ENCODE measurements at regions not wholly inside any gene's neighbourhood (a gene's known extent, or its start where the extent isn't known, plus 50 kb on each side); places are given as distances from the start of the nearest gene placed in this dataset.

- no peaks in the 10 kb centered on the region for H3K36me3 ChIP-seq (ENCODE audit: control insufficient read depth in 2 of 2, extremely low read depth in 1 of 2, insufficient read depth in 2 of 2, low read length in 2 of 2)
- dilution Hi-C loops (cut with MboI; ENCODE audit: extremely low pct_ligation_motif_present, low sequenced_read_pairs) (no loop called here), intact Hi-C loops (cut with micrococcal nuclease) (no loop called here)
- no peak for TF ChIP-seq EZH2 (IDR thresholded peaks at IDR 0.05; ENCODE audit: borderline replicate concordance, low read depth, low read length, severe bottlenecking)
- no peak for TF ChIP-seq MAX (IDR thresholded peaks at IDR 0.05; ENCODE audit: insufficient read depth, insufficient read length)
- no peak for TF ChIP-seq GATA2 (IDR thresholded peaks at IDR 0.05; ENCODE audit: insufficient read depth, insufficient read length, low read depth, low read length)
- TF ChIP-seq CTCF (IDR thresholded peaks at IDR 0.05; ENCODE audit: extremely low read depth in 1 of 2, insufficient read depth in 1 of 2, low read depth in 1 of 2, low read length in 2 of 2), result no peak
- TF ChIP-seq FOS (IDR thresholded peaks at IDR 0.05; ENCODE audit: borderline replicate concordance, insufficient read depth, low read length), result no peak
- TF ChIP-seq POLR2AphosphoS5 (IDR thresholded peaks at IDR 0.05; ENCODE audit: insufficient read depth, low read depth, low read length), result no peak
- no peak for TF ChIP-seq JUN (IDR thresholded peaks at IDR 0.05; ENCODE audit: borderline replicate concordance, insufficient read depth, insufficient read length, low read depth)
- TF ChIP-seq POLR2A (IDR thresholded peaks at IDR 0.05; ENCODE audit: low read depth, low read length), result no peak
- TF ChIP-seq MYC (IDR thresholded peaks at IDR 0.05; ENCODE audit: low read depth, low read length), result no peak
- H2AFZ ChIP-seq (ENCODE audit: low read depth, low read length), result no peak overlapping the region
- no TSS peak for BruUV-seq (replicated peaks)
- H3K4me3 ChIP-seq (replicated peaks in 1 of 3; ENCODE audit: insufficient read depth in 1 of 3, low read depth in 1 of 3, low read length in 3 of 3), result no peak overlapping the region
- no peaks in the 10 kb centered on the region for H4K20me1 ChIP-seq (replicated peaks; ENCODE audit: control insufficient read depth, extremely low read depth, insufficient read depth, low read length)
- no peaks in the 10 kb centered on the region for H3K27me3 ChIP-seq (ENCODE audit: control insufficient read depth in 2 of 2, insufficient read depth in 2 of 2, low read length in 2 of 2)
- no peaks in the 10 kb centered on the region for H3K9me3 ChIP-seq (replicated peaks; ENCODE audit: control insufficient read depth, insufficient read depth, low read length)
- H3K9me1 ChIP-seq (replicated peaks; ENCODE audit: control insufficient read depth, extremely low read depth, insufficient read depth, low read length), result no peaks in the 10 kb centered on the region
- no peak overlapping the region for H3K4me2 ChIP-seq (ENCODE audit: insufficient read depth, low read length)
- H3K79me2 ChIP-seq (ENCODE audit: control insufficient read depth, insufficient read depth, low read length), result no peaks in the 10 kb centered on the region
- DNase-seq (ENCODE audit: low read depth, low spot score), result no peak
- no peak overlapping the region for H3K9ac ChIP-seq (replicated peaks; ENCODE audit: extremely low read depth, insufficient read depth, low read length)
- no peak for FAIRE-seq
- ChIA-PET CTCF (no interaction called here), POLR2A (no interaction called here)
- H3K4me1 ChIP-seq (ENCODE audit: control insufficient read depth, extremely low read depth, insufficient read depth, low read length), result no peaks in the 10 kb centered on the region
- no peak overlapping the region for H3K27ac ChIP-seq (ENCODE audit: insufficient read depth, low read depth, low read length)
Observed at GRCh38 chr16:51487880-51488279, 336.8 kb upstream of the SALL1 start.

All from endothelial cell of umbilical vein (primary cell).